VCaP (cell line): ENCODE measurements at regions not wholly inside any gene's neighbourhood (a gene's known extent, or its start where the extent isn't known, plus 50 kb on each side); places are given as distances from the start of the nearest gene placed in this dataset.
A peak's percentile ranks its signal among the peaks of the same experiment; 100 is the strongest.

ENCODE experiments used
- H3K27ac ChIP-seq: fragments of 450-650 bp; 2 replicates; pipeline ENCODE4 v1.5.1; 2017
- CTCF ChIP-seq: fragments of 450-650 bp; conservative IDR thresholded peaks from 2 replicates; pipeline ENCODE4 v1.5.1; 2017; ENCODE audit warnings: mild to moderate bottlenecking, moderate library complexity

- TF ChIP-seq CTCF: no peak
- H3K27ac ChIP-seq: no peak overlapping the region
Measured at GRCh38 chr2:76672798-76673197, 849.4 kb downstream of the LRRTM4 start.

- H3K27ac ChIP-seq: peak overlapping the region; percentile 38; the same call in 1 of the 2 replicates
- no peak for TF ChIP-seq CTCF
Measured at GRCh38 chr2:76669966-76670465, 852.2 kb downstream of the LRRTM4 start.

- peak overlapping the region; percentile 38; the same call in 1 of the 2 replicates for H3K27ac ChIP-seq
- TF ChIP-seq CTCF: no peak
Measured at GRCh38 chr2:76668279-76668678, 853.9 kb downstream of the LRRTM4 start.

- H3K27ac ChIP-seq: no peak overlapping the region; the same call in 1 of the 2 replicates
- TF ChIP-seq CTCF: no peak
Measured at GRCh38 chr2:76667821-76668271, 854.3 kb downstream of the LRRTM4 start.

- H3K27ac ChIP-seq: no peak overlapping the region
- no peak for TF ChIP-seq CTCF
Measured at GRCh38 chr2:76642129-76642528, 880.0 kb downstream of the LRRTM4 start.

- TF ChIP-seq CTCF: no peak
- no peak overlapping the region for H3K27ac ChIP-seq
Measured at GRCh38 chr2:76641506-76641905, 880.7 kb downstream of the LRRTM4 start.

- no peak overlapping the region for H3K27ac ChIP-seq
- TF ChIP-seq CTCF: no peak
Measured at GRCh38 chr2:76640905-76641304, 881.3 kb downstream of the LRRTM4 start.
